ENCODE measurements at regions not wholly inside any gene's neighbourhood (a gene's known extent, or its start where the extent isn't known, plus 50 kb on each side); places are given as distances from the start of the nearest gene placed in this dataset.

DNA sequence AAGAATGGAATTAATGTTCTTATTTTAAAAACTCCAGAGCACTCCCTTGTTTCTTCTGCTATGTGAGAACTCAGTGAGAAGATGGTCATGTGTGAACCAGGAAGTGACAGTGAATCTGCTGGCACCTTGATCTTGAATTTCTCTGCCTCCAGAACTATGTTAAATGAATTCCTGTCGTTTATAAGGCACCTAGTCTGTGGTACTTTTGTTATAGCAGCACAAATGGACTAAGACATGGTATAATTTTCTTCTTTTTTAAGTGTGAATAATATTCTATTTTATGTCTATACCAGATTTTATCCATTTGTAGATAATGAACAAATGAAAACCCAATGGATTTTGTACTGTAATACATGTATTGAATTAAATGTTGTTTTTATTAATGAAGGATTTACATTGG lies 601.9 kb upstream of the REG3G start:
- Histone ChIP-seq H2AFZ (ENCODE audit: low read length) (no peak overlapping the region), H3K4me3 (ENCODE audit: low read depth, low read length, poor library complexity, severe bottlenecking) (no peak overlapping the region), H3K9me3 (ENCODE audit: low read length) (no peaks in the 10 kb centered on the region), H3F3A (ENCODE audit: insufficient read depth, low read length) (no peaks in the 10 kb centered on the region), H3K4me2 (ENCODE audit: low read length) (no peak overlapping the region), H3K9me2 (ENCODE audit: low read depth, low read length) (no peaks in the 10 kb centered on the region), H3K9ac (ENCODE audit: low read length) (no peak overlapping the region), H3K27me3 (ENCODE audit: insufficient read depth, low read length) (no peaks in the 10 kb centered on the region), H3K4me1 (ENCODE audit: insufficient read depth, low read length, severe bottlenecking) (no peaks in the 10 kb centered on the region), H3K36me3 (ENCODE audit: insufficient read depth, low read length) (no peaks in the 10 kb centered on the region), H3K79me2 (ENCODE audit: insufficient read depth, low read length) (no peaks in the 10 kb centered on the region), H4K20me1 (ENCODE audit: insufficient read depth, low read length) (no peaks in the 10 kb centered on the region), H3K27ac (ENCODE audit: low read depth, low read length, poor library complexity, severe bottlenecking) (no peak overlapping the region)
- TF ChIP-seq EZH2 (IDR thresholded peaks at IDR 0.05; ENCODE audit: borderline replicate concordance, low read length) = no peak
- TF ChIP-seq, protein P1, sequence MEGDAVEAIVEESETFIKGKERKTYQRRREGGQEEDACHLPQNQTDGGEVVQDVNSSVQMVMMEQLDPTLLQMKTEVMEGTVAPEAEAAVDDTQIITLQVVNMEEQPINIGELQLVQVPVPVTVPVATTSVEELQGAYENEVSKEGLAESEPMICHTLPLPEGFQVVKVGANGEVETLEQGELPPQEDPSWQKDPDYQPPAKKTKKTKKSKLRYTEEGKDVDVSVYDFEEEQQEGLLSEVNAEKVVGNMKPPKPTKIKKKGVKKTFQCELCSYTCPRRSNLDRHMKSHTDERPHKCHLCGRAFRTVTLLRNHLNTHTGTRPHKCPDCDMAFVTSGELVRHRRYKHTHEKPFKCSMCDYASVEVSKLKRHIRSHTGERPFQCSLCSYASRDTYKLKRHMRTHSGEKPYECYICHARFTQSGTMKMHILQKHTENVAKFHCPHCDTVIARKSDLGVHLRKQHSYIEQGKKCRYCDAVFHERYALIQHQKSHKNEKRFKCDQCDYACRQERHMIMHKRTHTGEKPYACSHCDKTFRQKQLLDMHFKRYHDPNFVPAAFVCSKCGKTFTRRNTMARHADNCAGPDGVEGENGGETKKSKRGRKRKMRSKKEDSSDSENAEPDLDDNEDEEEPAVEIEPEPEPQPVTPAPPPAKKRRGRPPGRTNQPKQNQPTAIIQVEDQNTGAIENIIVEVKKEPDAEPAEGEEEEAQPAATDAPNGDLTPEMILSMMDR (IDR thresholded peaks at IDR 0.05; ENCODE audit: low read length) = no peak

DNA sequence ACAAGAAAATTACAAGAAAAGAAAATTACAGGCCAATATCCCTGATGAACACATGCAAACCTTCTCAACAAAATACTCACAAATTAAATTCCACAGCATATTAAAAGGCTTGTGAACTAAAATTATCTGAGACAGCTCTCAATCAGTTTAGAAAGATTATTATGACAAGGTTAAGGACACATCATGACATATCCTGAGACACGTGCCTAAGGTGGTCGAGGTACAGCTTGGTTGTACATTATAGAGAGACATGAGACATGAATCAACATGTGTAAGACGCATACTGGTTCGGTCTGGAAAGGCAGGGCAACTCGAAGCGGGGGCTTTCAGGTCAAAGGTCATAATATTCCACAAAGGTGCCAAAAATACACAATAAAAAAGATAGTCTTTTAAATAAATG lies 598.3 kb upstream of the REG3G start:
- TF ChIP-seq, protein P1 (IDR thresholded peaks at IDR 0.05; ENCODE audit: low read length) = no peak
- no peak for TF ChIP-seq EZH2 (IDR thresholded peaks at IDR 0.05; ENCODE audit: borderline replicate concordance, low read length)
- Histone ChIP-seq H2AFZ (ENCODE audit: low read length) (no peak overlapping the region), H3K79me2 (ENCODE audit: insufficient read depth, low read length) (no peaks in the 10 kb centered on the region)

DNA sequence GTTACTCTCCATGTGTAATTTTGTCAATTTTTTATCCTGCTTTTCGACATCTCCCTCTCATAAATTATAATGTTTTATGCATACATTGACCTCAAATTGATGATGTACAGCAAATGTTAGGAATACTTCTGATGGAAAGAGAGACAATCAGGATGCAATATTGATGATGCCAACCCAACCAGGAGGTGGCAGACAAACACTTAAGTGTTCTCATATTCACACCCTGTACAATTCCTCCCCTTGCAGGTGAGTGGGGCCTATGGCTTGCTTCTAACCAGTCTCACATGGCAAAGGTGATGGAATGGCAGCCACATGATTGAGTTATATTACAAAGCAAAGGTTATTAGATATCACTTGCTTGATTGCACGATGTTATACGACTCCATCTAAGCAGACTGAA lies 594.3 kb upstream of the REG3G start:
- Histone ChIP-seq H3K4me2 (ENCODE audit: low read length) (no peak overlapping the region), H3K79me2 (ENCODE audit: insufficient read depth, low read length) (no peaks in the 10 kb centered on the region), H3K27ac (ENCODE audit: low read depth, low read length, poor library complexity, severe bottlenecking) (no peak overlapping the region), H3K4me1 (ENCODE audit: insufficient read depth, low read length, severe bottlenecking) (no peaks in the 10 kb centered on the region), H3K9me2 (ENCODE audit: low read depth, low read length) (no peaks in the 10 kb centered on the region), H3K4me3 (ENCODE audit: low read depth, low read length, poor library complexity, severe bottlenecking) (no peak overlapping the region), H3F3A (ENCODE audit: insufficient read depth, low read length) (no peaks in the 10 kb centered on the region), H3K9ac (ENCODE audit: low read length) (no peak overlapping the region), H3K36me3 (ENCODE audit: insufficient read depth, low read length) (no peaks in the 10 kb centered on the region), H3K9me3 (ENCODE audit: low read length) (no peaks in the 10 kb centered on the region), H2AFZ (ENCODE audit: low read length) (no peak overlapping the region), H3K27me3 (ENCODE audit: insufficient read depth, low read length) (no peaks in the 10 kb centered on the region), H4K20me1 (ENCODE audit: insufficient read depth, low read length) (no peaks in the 10 kb centered on the region)
- TF ChIP-seq EZH2 (IDR thresholded peaks at IDR 0.05; ENCODE audit: borderline replicate concordance, low read length) = no peak
- TF ChIP-seq, protein P1 (IDR thresholded peaks at IDR 0.05; ENCODE audit: low read length) = peak; percentile 9; the same call in 1 of the 2 replicates

More for the DNA sequence above, 598.3 kb upstream of the REG3G start:
- Histone ChIP-seq H3K27me3 (ENCODE audit: insufficient read depth, low read length) (no peaks in the 10 kb centered on the region), H3F3A (ENCODE audit: insufficient read depth, low read length) (no peaks in the 10 kb centered on the region), H3K27ac (ENCODE audit: low read depth, low read length, poor library complexity, severe bottlenecking) (no peak overlapping the region), H3K4me1 (ENCODE audit: insufficient read depth, low read length, severe bottlenecking) (no peaks in the 10 kb centered on the region), H3K4me2 (ENCODE audit: low read length) (no peak overlapping the region), H3K36me3 (ENCODE audit: insufficient read depth, low read length) (no peaks in the 10 kb centered on the region), H3K9me2 (ENCODE audit: low read depth, low read length) (no peaks in the 10 kb centered on the region), H4K20me1 (ENCODE audit: insufficient read depth, low read length) (no peaks in the 10 kb centered on the region), H3K4me3 (ENCODE audit: low read depth, low read length, poor library complexity, severe bottlenecking) (no peak overlapping the region), H3K9me3 (ENCODE audit: low read length) (no peaks in the 10 kb centered on the region), H3K9ac (ENCODE audit: low read length) (no peak overlapping the region)

All from OCI-LY1 (cell line).